ENCODE measurements at regions not wholly inside any gene's neighbourhood (a gene's known extent, or its start where the extent isn't known, plus 50 kb on each side); places are given as distances from the start of the nearest gene placed in this dataset.

- DNase-seq: no peak
These were observed 143.9 kb upstream of the FSHR start for GRCh38 chr2:49298230-49298629.

- DNase-seq: no peak
These were observed 142.0 kb upstream of the FSHR start for GRCh38 chr2:49296107-49296867.

- DNase-seq: no peak
These were observed 139.9 kb upstream of the FSHR start for GRCh38 chr2:49294225-49294624.

- no peak for DNase-seq
These were observed 137.3 kb upstream of the FSHR start for GRCh38 chr2:49291619-49292018.

GRCh38 chr2:49289711-49290110 is 135.4 kb upstream of the FSHR start:
- no peak for DNase-seq

GRCh38 chr2:49288902-49289700 is 134.8 kb upstream of the FSHR start:
- no peak for DNase-seq

- no peak for DNase-seq
These were observed 133.9 kb upstream of the FSHR start for GRCh38 chr2:49288113-49288705.

- DNase-seq: no peak
These were observed 132.4 kb upstream of the FSHR start for GRCh38 chr2:49286726-49287125.

GRCh38 chr2:49286045-49286444 is 131.7 kb upstream of the FSHR start:
- no peak for DNase-seq

GRCh38 chr2:49278561-49278960 is 124.2 kb upstream of the FSHR start:
- no peak for DNase-seq

GRCh38 chr2:49278141-49278540 is 123.8 kb upstream of the FSHR start:
- no peak for DNase-seq

- DNase-seq: no peak
These were observed 116.8 kb upstream of the FSHR start for GRCh38 chr2:49271060-49271606.

GRCh38 chr2:49270091-49270490 is 115.8 kb upstream of the FSHR start:
- DNase-seq: no peak

GRCh38 chr2:49265471-49265870 is 111.2 kb upstream of the FSHR start:
- no peak for DNase-seq

GRCh38 chr2:49262801-49263560 is 108.7 kb upstream of the FSHR start:
- no peak for DNase-seq

GRCh38 chr2:49261781-49262180 is 107.5 kb upstream of the FSHR start:
- DNase-seq: no peak

- no peak for DNase-seq
These were observed 106.7 kb upstream of the FSHR start for GRCh38 chr2:49260979-49261538.

- no peak for DNase-seq
These were observed 105.6 kb upstream of the FSHR start for GRCh38 chr2:49259926-49260325.

GRCh38 chr2:49255409-49255971 is 101.2 kb upstream of the FSHR start:
- DNase-seq: no peak

GRCh38 chr2:49254401-49254800 is 100.1 kb upstream of the FSHR start:
- DNase-seq: no peak

GRCh38 chr2:49251766-49252165 is 97.5 kb upstream of the FSHR start:
- DNase-seq: no peak

- DNase-seq: no peak
These were observed 96.9 kb upstream of the FSHR start for GRCh38 chr2:49251251-49251650.

Data from SW 1271 (cell line).